ENCODE measurements at regions not wholly inside any gene's neighbourhood (a gene's known extent, or its start where the extent isn't known, plus 50 kb on each side); places are given as distances from the start of the nearest gene placed in this dataset.

GRCh38 chr17:54282886-54283285 lies 460.2 kb downstream of the KIF2B start:
- no peak for TF ChIP-seq CTCF (IDR thresholded peaks at IDR 0.05)
- no peak for TF ChIP-seq POLR2AphosphoS5 (IDR thresholded peaks at IDR 0.05)
- no peak for TF ChIP-seq POLR2A (IDR thresholded peaks at IDR 0.05)

Data from stomach (tissue), 4 donors.